Activated naive CD8-positive, alpha-beta T cell treated with anti-CD3 and anti-CD28 coated beads for 36 hours (primary cell): ENCODE measurements at regions not wholly inside any gene's neighbourhood (a gene's known extent, or its start where the extent isn't known, plus 50 kb on each side); places are given as distances from the start of the nearest gene placed in this dataset.

Experiments
- DNase-seq: peaks from one replicate; pipeline ENCODE4 v3.0.0; 2021
- H3K27ac Mint-ChIP-seq: one replicate; pipeline ENCODE4 v1.8.0; 2022; ENCODE audit warnings: mild to moderate bottlenecking, moderate library complexity, mixed read lengths
- H3K27me3 Mint-ChIP-seq: one replicate; pipeline ENCODE4 v1.8.0; 2022; ENCODE audit warnings: mild to moderate bottlenecking, mixed read lengths
- H3K36me3 Mint-ChIP-seq: one replicate; pipeline ENCODE4 v1.8.0; 2021; ENCODE audit warnings: mild to moderate bottlenecking, mixed read lengths
- H3K4me1 Mint-ChIP-seq: one replicate; pipeline ENCODE4 v1.8.0; 2021; ENCODE audit warnings: mixed read lengths
- H3K4me3 Mint-ChIP-seq: one replicate; pipeline ENCODE4 v1.8.0; 2022; ENCODE audit warnings: mild to moderate bottlenecking, moderate library complexity, mixed read lengths
- H3K9me3 Mint-ChIP-seq: one replicate; pipeline ENCODE4 v1.8.0; 2022; ENCODE audit warnings: mixed read lengths

- H3K4me3 Mint-ChIP-seq: peak overlapping the region; percentile 20
- H3K36me3 Mint-ChIP-seq: peaks cover 7% of the 10 kb centered on the region
- no peak for DNase-seq
- H3K27me3 Mint-ChIP-seq: no peaks in the 10 kb centered on the region
- peaks cover 5% of the 10 kb centered on the region for H3K9me3 Mint-ChIP-seq
- H3K4me1 Mint-ChIP-seq: peaks cover 61% of the 10 kb centered on the region
- peak overlapping the region; percentile 64 for H3K27ac Mint-ChIP-seq
Measured at GRCh38 chr12:46455648-46456352, 83.2 kb upstream of the SLC38A2 start.

- H3K36me3 Mint-ChIP-seq: peaks cover 5% of the 10 kb centered on the region
Measured at GRCh38 chr12:46454981-46455380, 82.4 kb upstream of the SLC38A2 start.

GRCh38 chr12:46453428-46453827, 80.9 kb upstream of the SLC38A2 start:
- Mint-ChIP-seq H3K27me3 (no peaks in the 10 kb centered on the region), H3K4me1 (peaks cover 55% of the 10 kb centered on the region), H3K27ac (no peak overlapping the region), H3K4me3 (no peak overlapping the region), H3K9me3 (peaks cover 6% of the 10 kb centered on the region), H3K36me3 (peaks cover 2% of the 10 kb centered on the region)
- no peak for DNase-seq

More at GRCh38 chr12:46454981-46455380, 82.4 kb upstream of the SLC38A2 start:
- no peak overlapping the region for H3K4me3 Mint-ChIP-seq
- H3K9me3 Mint-ChIP-seq: peaks cover 5% of the 10 kb centered on the region
- no peak for DNase-seq
- peaks cover 62% of the 10 kb centered on the region for H3K4me1 Mint-ChIP-seq
- H3K27ac Mint-ChIP-seq: no peak overlapping the region
- H3K27me3 Mint-ChIP-seq: no peaks in the 10 kb centered on the region

DNA sequence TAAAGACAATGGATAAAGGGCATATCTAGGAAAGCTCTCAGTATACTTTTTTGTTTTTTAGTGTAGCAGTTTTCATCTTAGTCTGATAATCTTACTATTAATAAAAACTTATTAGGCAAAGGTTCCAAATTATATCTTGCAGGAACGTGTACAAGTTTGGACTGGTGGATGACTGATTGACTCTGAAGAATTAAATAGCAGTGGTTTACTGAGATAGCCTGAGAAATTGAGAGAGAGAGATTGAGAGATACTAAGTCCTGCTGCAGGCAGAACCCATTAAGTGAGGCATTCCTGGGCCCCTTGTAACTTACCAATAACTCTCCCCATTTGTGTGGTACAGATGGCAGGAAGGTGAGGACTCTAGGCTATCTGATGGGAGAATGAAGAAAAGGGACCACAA, 80.2 kb upstream of the SLC38A2 start:
- Mint-ChIP-seq H3K27me3 (no peaks in the 10 kb centered on the region), H3K36me3 (peaks cover 2% of the 10 kb centered on the region), H3K9me3 (peaks cover 9% of the 10 kb centered on the region), H3K27ac (no peak overlapping the region), H3K4me1 (peaks cover 49% of the 10 kb centered on the region), H3K4me3 (no peak overlapping the region)
- DNase-seq: no peak

DNA sequence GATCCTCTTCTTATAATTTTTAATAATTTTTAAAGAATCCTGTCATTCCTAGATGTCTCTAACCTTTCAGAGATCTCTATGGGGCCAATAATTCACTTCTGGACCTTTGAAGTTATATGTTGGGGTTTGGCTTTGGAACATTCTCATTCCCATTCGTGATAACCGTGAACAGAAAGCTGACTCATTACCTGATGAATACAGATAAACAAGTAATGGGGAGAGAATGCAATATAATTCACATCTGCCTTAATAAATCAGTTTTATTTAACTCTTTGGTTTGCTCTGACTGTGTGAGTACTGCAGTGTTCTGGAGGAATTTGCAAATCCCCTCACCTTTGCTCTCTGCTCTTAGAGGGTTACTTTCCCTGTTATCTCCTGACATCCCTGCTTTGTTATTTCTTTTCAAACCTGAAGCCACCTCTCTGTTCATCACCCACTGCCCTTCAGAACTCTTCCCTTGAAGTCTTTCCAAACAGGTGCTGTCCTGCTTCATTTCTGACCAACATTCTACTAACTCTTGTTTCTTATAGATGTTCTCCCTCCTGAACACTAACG, 79.6 kb upstream of the SLC38A2 start:
- Mint-ChIP-seq H3K9me3 (peaks cover 10% of the 10 kb centered on the region), H3K27me3 (no peaks in the 10 kb centered on the region), H3K4me1 (peaks cover 49% of the 10 kb centered on the region), H3K4me3 (no peak overlapping the region), H3K27ac (no peak overlapping the region), H3K36me3 (peaks cover 2% of the 10 kb centered on the region)
- no peak for DNase-seq

- H3K9me3 Mint-ChIP-seq: peaks cover 10% of the 10 kb centered on the region
- peak overlapping the region; percentile 1 for H3K4me3 Mint-ChIP-seq
- H3K4me1 Mint-ChIP-seq: peaks cover 44% of the 10 kb centered on the region
- DNase-seq: no peak
- H3K27me3 Mint-ChIP-seq: no peaks in the 10 kb centered on the region
- no peaks in the 10 kb centered on the region for H3K36me3 Mint-ChIP-seq
- peak overlapping the region; percentile 78 for H3K27ac Mint-ChIP-seq
Measured at GRCh38 chr12:46451276-46452021, 78.9 kb upstream of the SLC38A2 start.

- peaks cover 36% of the 10 kb centered on the region for H3K4me1 Mint-ChIP-seq
- H3K27ac Mint-ChIP-seq: no peak overlapping the region
- H3K9me3 Mint-ChIP-seq: peaks cover 10% of the 10 kb centered on the region
- no peaks in the 10 kb centered on the region for H3K36me3 Mint-ChIP-seq
- no peak for DNase-seq
- H3K27me3 Mint-ChIP-seq: no peaks in the 10 kb centered on the region
- H3K4me3 Mint-ChIP-seq: no peak overlapping the region
Measured at GRCh38 chr12:46450279-46450748, 77.7 kb upstream of the SLC38A2 start.

DNA sequence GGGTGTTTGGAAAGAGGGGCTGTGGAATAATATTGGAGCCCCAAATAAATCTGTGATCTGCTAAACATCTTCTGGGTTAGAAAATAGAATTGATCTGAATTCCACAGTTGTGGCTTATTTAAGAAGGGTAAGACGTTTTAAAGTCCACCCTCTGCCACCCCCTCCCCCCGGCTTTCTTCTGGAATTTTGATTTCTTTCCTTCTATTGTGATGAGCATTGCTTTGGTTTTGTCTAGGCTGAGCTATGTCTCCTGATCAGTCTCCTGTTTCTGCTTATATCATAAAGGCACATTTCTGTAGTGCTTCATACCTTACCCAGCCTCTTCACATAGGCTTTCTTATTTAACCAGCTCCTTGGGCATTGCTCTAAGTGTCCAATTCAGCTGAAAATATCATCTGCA, 77.3 kb upstream of the SLC38A2 start:
- H3K36me3 Mint-ChIP-seq: no peaks in the 10 kb centered on the region
- no peak for DNase-seq
- H3K27me3 Mint-ChIP-seq: no peaks in the 10 kb centered on the region
- H3K4me3 Mint-ChIP-seq: no peak overlapping the region
- H3K27ac Mint-ChIP-seq: no peak overlapping the region
- peaks cover 34% of the 10 kb centered on the region for H3K4me1 Mint-ChIP-seq
- H3K9me3 Mint-ChIP-seq: peaks cover 10% of the 10 kb centered on the region

DNA sequence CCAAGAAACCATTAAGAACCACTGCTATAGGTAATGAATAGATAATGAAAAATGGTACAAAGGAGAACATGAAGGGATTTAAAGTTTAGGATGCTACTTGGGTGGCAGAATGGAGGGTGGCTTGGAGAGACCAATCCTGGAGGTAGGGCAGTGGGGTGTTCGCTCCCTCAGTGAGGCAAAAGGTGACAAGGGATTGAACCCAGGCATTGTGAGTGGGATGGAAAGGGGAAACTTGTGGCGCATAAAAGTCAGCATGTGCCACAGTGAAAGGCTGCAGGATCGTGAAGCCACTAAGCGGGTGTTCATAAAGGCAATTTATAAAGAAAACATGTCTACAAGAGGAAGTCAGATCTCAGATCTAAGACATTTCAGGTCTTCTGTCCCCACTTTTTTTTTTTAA, 76.7 kb upstream of the SLC38A2 start:
- Mint-ChIP-seq H3K27ac (no peak overlapping the region), H3K4me1 (peaks cover 31% of the 10 kb centered on the region), H3K36me3 (no peaks in the 10 kb centered on the region), H3K9me3 (peaks cover 10% of the 10 kb centered on the region), H3K27me3 (no peaks in the 10 kb centered on the region), H3K4me3 (no peak overlapping the region)
- no peak for DNase-seq

GRCh38 chr12:46446645-46447044, 74.1 kb upstream of the SLC38A2 start:
- Mint-ChIP-seq H3K27me3 (no peaks in the 10 kb centered on the region), H3K27ac (no peak overlapping the region), H3K36me3 (no peaks in the 10 kb centered on the region), H3K9me3 (peaks cover 10% of the 10 kb centered on the region), H3K4me1 (peaks cover 31% of the 10 kb centered on the region), H3K4me3 (no peak overlapping the region)
- no peak for DNase-seq

- no peak for DNase-seq
- Mint-ChIP-seq H3K27ac (no peak overlapping the region), H3K4me3 (no peak overlapping the region)
Measured at GRCh38 chr12:46445551-46446235, 73.1 kb upstream of the SLC38A2 start.

DNA sequence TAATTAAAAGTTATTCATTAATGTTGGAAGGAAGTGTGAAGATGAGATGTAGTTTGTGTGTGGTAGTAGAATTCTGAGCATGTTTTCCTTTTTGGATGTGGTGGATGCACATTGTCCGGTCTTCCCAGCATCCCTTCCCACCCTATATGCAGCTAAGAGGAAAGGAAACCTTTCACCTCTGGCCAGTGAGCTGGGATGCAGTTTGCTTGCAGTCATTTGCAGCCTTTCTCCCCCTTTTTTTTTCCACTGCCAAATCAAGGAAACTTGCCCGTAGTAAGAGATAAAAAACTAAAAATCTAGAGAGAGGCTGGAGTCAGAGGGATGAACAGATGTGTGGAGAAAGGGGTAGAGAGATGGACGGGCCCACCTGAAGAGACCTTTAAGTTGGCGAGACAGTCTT, 72.5 kb upstream of the SLC38A2 start:
- no peak overlapping the region for H3K4me3 Mint-ChIP-seq
- H3K27me3 Mint-ChIP-seq: no peaks in the 10 kb centered on the region
- peaks cover 7% of the 10 kb centered on the region for H3K9me3 Mint-ChIP-seq
- H3K36me3 Mint-ChIP-seq: no peaks in the 10 kb centered on the region
- no peak overlapping the region for H3K27ac Mint-ChIP-seq
- no peak for DNase-seq
- peaks cover 18% of the 10 kb centered on the region for H3K4me1 Mint-ChIP-seq

More at GRCh38 chr12:46445551-46446235, 73.1 kb upstream of the SLC38A2 start:
- H3K4me1 Mint-ChIP-seq: peaks cover 24% of the 10 kb centered on the region
- no peaks in the 10 kb centered on the region for H3K36me3 Mint-ChIP-seq
- H3K27me3 Mint-ChIP-seq: no peaks in the 10 kb centered on the region
- peaks cover 9% of the 10 kb centered on the region for H3K9me3 Mint-ChIP-seq

DNA sequence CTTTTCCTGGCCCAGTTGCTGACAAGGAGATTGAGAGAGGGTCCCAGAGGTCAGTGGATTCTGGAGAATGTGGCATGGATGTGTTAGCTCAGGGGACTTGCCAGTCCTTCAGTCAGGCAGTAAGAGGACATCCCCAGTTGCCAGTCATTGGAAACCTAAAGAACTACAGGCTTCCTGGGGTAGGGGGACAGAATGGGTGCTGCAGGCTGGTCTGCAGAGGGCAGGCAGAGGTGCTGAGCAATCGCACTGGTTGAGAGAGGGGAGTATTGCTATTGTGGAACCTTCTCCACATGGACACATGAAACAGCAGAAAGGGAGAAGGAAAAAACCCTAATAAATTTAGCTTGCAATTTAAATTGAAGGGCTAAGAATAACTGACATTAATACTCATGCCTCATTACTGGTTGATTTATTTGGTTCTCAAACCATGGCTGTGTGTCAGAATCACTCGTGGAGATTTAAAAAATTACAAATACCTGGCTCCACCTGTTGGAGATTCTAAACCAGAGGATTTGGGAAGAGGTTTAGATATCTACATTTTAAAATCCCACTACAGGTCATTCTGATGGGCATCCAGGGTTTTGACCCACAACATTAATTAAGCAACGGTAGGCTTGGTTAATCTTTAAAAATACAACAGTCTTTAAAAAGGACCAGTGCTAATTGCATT, 71.2 kb upstream of the SLC38A2 start:
- peaks cover 10% of the 10 kb centered on the region for H3K4me1 Mint-ChIP-seq
- no peak overlapping the region for H3K4me3 Mint-ChIP-seq
- peaks cover 4% of the 10 kb centered on the region for H3K9me3 Mint-ChIP-seq
- no peak for DNase-seq
- H3K36me3 Mint-ChIP-seq: no peaks in the 10 kb centered on the region
- H3K27me3 Mint-ChIP-seq: no peaks in the 10 kb centered on the region
- no peak overlapping the region for H3K27ac Mint-ChIP-seq

- H3K36me3 Mint-ChIP-seq: no peaks in the 10 kb centered on the region
- no peaks in the 10 kb centered on the region for H3K27me3 Mint-ChIP-seq
- H3K27ac Mint-ChIP-seq: no peak overlapping the region
- peaks cover 1% of the 10 kb centered on the region for H3K9me3 Mint-ChIP-seq
- peaks cover 10% of the 10 kb centered on the region for H3K4me1 Mint-ChIP-seq
- DNase-seq: no peak
- H3K4me3 Mint-ChIP-seq: no peak overlapping the region
Measured at GRCh38 chr12:46442738-46443137, 70.2 kb upstream of the SLC38A2 start.
